SW 1271 (cell line): ENCODE measurements at regions not wholly inside any gene's neighbourhood (a gene's known extent, or its start where the extent isn't known, plus 50 kb on each side); places are given as distances from the start of the nearest gene placed in this dataset.

Experiments
- DNase-seq, 2 experiments: peaks; one replicate each; lab custom pipeline; 2025; lab: John Stamatoyannopoulos, UW

- DNase-seq, result no peak
These were observed 454.1 kb upstream of the IL12A start for GRCh38 chr3:159534496-159534895.

- DNase-seq, result no peak
These were observed 451.8 kb upstream of the IL12A start for GRCh38 chr3:159536876-159537275.

DNA sequence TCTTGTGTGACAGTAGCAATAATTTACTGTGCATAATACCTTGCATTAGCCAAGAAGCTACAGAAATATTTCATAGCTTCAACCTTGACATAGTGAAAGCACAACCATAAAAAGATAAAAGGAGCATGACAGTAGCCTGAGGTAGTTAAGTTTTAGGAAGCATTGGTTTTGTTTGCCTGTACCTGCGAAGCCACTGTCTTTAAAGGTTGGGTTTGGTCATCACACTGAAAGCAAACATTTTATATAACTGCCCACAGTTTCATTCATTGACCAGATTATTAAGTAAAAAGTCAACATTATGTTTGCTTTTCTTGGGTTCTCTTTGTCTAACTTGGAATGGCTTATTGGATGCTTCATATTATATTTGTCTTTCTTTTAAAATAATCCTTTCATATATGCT is 450.1 kb upstream of the IL12A start:
- no peak for DNase-seq

DNA sequence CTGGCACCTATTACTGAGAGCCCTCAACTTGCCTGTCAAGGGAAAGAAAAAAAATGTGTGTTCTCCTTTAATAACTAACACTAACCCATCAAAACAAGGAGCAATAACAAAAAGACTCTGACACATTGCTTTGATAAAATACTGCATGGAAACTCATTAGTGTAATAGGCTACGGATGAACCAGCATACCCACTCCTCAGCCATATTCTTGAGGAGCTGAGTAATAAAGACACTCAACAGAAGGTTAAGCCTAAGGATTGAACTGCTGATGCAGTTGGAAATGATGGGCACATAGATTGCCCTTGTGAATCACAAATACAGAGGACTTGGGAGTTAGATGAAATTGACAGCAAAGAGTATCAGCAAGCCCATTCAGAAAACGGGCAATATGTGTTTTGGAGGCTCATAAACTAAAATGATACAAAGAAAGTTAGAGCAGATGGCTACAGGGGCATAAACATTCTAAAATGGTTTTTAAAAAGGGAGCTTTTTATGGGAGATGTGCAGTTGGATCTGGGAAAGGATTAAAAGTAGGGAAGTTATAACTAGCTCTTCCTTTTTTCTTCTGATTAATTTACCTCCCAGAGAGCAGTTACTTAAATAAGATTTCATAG is 447.6 kb upstream of the IL12A start:
- no peak for DNase-seq

DNA sequence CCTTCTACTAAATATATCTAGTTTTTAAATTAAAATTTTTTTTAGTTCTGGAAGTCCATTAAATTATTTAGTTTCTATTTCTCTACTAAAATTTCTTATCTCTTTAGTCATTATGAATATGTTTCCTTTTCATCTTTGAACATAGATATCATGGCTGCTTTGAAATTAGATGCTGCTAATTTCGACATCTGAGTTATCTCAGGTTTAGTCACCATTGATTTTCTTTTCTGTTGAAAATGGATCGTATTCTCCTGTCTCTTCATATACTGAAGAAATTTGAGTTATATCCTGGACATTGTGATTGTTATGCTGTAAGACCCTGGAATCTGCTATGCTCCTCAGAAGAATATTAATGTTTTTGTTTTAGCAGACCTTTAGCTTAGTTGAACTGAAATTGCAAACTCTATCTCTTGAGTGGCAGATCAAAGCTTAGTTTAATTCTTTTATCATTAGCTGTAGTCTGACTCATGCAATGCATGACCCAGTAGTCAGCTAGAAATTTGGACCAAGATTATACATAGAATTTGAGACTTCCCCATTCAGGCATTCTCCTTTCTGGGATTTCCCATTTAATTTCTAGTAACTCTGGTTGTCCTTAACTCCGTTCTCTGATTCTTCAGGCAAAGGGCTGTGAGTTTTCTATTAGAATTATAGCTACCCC is 439.8 kb upstream of the IL12A start:
- DNase-seq, result no peak

GRCh38 chr3:159555205-159555604 is 433.4 kb upstream of the IL12A start:
- DNase-seq, result no peak

DNA sequence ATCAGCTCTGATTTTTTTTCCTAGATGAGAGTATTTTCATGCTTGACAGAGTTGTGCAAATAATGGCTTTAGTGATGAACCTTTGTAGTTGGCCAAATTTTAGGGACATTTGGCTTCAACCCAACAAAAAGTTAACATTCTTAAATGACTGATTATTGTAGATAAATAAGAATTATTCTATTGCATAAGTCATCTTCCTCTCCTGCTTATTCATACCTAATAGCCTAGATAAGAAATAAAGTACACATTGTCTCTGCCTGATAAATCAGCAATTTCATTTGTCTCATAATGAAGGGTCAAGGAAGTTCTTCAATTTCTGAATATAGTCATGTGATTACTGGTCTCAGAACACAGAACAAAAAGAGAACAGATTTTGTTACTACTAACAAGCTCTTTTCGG is 428.9 kb upstream of the IL12A start:
- no peak for DNase-seq

- no peak for DNase-seq
These were observed 428.2 kb upstream of the IL12A start for GRCh38 chr3:159560214-159560979.

DNA sequence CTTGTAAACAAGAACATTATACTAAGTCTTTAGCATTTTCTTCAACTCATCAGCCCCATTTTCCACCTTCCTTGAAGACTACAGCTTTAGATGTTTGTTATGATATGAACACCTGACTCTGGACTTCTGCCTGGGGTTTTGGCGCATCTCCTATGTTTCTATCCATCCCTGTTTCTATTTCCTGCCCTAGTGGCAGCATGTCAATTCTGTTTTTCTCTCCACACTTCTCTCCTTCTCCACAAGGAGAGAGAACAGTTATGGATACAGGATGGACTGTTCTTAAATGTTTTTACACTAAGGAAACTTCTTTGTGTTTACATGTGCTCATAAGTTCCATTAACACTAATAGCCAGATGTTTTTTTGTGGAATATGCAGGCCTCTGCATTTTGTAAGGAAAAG is 423.3 kb upstream of the IL12A start:
- DNase-seq, result no peak

GRCh38 chr3:159583662-159584061 is 405.0 kb upstream of the IL12A start:
- DNase-seq, result no peak

DNA sequence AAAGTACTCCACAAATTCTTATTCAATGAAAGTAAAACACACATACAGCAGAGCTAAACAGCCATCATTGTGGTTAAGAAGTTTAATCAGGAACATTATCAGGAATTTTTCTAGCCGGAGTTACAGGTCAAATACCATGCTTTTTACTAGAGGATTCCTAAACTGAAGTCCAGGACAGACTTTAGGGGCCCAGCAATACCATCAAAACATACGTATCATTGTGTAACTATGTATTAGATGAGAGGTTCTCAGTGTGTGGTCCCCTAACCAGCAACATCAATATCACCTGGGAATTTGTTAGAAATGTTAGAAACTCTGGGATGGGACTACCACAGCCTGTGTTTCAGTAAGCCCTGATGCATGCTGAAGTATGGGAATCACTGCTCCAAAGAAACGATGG is 404.2 kb upstream of the IL12A start:
- no peak for DNase-seq

- peak in 1 of 2 experiments; percentile 47 for DNase-seq
These were observed 401.9 kb upstream of the IL12A start for GRCh38 chr3:159586571-159587202.

DNA sequence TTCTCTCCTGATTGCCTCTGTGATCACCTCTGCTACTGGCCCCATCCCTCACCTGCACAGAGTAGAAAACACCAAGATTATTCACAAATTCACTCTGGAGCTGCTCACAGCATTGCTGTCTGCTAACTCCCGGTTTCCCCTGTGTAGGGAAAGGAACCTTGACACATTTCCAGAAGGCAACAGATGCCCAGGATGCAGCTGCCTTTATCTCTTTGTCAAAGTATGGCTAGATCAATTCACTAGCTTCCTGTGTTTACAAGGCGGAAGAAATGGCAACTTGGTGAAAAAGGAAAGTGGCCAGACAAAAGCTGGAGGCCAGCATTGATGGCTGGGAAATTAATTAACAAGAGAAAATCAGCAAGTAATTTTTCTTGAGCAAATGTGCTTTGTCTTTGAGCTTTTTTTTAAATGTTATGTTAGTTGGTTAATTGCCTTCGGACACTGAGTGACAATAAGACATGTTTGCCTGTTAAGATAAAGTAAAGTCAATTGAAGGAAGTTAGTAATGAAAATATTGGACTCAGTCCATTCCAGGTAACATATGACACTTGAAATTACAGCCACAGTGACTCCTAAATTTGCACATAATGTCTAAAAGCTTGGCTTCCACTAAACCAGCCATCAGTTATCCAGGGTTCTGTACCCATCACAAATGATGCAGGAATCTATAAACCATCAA is 394.6 kb upstream of the IL12A start:
- no peak for DNase-seq

DNA sequence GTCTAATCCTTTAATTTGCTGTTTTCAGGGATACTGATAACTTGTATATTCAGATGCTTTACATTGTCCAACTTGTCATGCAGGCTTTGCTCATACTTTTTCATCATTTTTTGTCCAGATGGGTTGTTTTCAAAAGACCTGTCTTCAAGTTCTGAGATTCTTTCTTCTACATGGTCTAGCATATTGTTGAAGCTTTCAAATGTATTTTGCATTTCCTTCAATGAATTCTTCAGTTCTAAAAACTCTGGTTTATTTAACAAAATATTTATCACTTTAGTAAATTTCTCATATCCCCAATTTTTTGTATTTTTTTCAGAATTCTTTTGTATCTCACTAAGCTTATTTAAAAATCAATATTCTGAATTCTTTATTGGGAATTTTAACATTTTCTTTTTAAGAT is 388.3 kb upstream of the IL12A start:
- no peak for DNase-seq

DNA sequence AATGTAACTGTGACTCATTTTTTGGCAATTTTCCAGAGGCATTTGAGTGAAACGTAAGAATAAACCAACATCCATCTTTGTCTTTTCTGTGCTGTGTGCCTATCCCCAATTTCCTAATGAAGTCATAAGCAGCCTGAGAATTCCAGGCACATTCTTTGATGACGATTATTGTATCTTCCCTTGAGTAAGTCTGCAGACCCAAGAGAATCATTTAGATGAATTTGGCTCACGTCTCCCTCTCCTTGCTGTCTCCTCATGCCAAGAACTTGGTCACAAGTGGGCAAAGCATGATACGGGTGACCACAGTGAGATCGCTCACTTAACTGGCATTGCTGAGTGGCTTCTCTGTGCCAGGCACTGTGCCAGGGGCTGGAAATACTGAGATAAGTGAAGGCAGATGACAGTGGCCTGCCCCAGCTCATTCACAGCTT is 384.5 kb upstream of the IL12A start:
- no peak for DNase-seq

- DNase-seq, result no peak
These were observed 383.5 kb upstream of the IL12A start for GRCh38 chr3:159605101-159605500.

DNA sequence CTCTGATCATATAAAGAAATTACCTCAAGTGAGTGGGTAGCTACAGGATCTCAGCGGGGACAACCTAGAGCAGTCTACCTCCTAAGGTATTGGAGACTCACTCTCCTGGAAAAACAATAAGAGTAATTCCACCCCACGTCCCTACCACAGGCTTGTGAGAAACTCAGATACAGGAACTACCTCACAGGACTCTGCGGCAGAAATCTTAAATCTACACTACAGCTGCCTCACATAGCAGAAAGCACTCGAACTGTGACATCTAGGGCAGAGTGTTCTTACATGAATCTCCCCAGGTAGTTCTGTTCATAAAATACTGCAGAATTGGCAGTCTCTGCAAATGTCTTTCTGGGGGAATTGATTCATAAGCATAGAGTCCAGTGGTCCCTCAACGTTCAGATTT is 382.9 kb upstream of the IL12A start:
- DNase-seq, result no peak

- no peak for DNase-seq
These were observed 380.8 kb upstream of the IL12A start for GRCh38 chr3:159607856-159608255.

DNA sequence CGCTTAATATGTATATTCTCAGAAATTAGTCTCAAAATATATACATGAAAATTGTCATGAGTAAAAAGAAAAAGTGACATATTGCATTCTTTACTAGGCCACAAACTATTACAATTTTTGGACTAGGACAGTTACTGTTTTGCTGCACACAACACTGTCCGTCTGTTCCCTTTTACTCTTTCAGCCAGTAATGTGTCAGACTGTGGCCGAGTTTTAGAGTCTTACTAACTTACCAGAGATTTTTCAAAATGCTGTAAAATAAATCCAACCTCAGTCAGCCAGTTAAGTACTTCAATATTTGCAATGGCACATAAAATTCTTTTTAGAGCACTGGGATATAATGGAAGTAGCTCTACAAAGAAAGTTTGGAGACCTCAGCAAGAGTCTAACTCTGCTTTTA is 380.3 kb upstream of the IL12A start:
- DNase-seq, result no peak

GRCh38 chr3:159609625-159610024 is 379.0 kb upstream of the IL12A start:
- no peak for DNase-seq

- DNase-seq, result peak in 1 of 2 experiments; percentile 40
These were observed 372.3 kb upstream of the IL12A start for GRCh38 chr3:159616234-159616825.

DNA sequence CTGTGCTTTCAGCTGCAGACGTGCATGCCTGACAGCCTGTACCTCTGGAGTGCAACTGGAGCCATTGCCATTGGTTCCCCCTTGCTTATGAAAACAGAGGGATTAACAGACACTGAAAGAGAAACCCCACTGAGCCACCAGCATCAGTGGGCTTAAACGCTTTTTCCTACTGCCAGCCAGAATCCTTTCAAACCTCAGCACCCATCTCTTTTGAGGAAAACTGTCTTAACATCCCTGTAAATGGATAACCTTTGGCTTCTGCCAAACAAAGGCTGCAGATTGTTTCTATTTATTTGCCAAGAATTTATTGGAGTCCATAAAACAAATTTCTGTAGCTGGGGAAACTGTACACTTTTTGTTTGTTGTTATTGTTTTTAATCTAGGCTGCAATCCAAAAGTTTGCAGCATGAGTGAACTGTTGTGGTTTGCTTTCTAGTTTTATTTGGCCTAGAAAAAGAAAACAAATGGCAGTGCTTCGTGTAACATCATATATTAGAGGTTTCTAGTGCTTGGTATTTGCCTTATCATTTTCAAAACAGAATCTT is 369.2 kb upstream of the IL12A start:
- DNase-seq, result no peak
